Body of pancreas (tissue), 4 donors: ENCODE measurements at regions not wholly inside any gene's neighbourhood (a gene's known extent, or its start where the extent isn't known, plus 50 kb on each side); places are given as distances from the start of the nearest gene placed in this dataset.

Experiments
- CTCF ChIP-seq, 7 experiments: fragments of 450-650 bp in 4 of 7; fragments of 200-600 bp in 3 of 7; sonication (generic) in 3 of 7; IDR thresholded peaks; one replicate each; pipeline ENCODE4 v1.5.1; 2016 to 2019; ENCODE audit warnings: antibody characterized with exemption in 7 of 7
- POLR2A ChIP-seq, 3 donors: fragments of 450-650 bp; IDR thresholded peaks; one replicate each; pipeline ENCODE4 v1.6.1; 2016; ENCODE audit warnings: antibody characterized with exemption in 3 of 3, mild to moderate bottlenecking in 2 of 3

GRCh38 chr20:60990061-60990460 is 262.0 kb upstream of the CDH4 start:
- TF ChIP-seq CTCF (IDR thresholded peaks at IDR 0.05): no peak
- no peak for TF ChIP-seq POLR2A (IDR thresholded peaks at IDR 0.05)
